GM23338 (cell line): ENCODE measurements at regions not wholly inside any gene's neighbourhood (a gene's known extent, or its start where the extent isn't known, plus 50 kb on each side); places are given as distances from the start of the nearest gene placed in this dataset.

Source experiments
- ATAC-seq: fragments of 200-7000 bp; cut with Tn5 transposase; 3 replicates; pipeline ENCODE4 v1.9.1; 2020
- DNase-seq: peaks from one replicate; pipeline ENCODE4 v3.0.0-alpha.2; 2015; ENCODE audit warnings: low spot score
- H2AFZ ChIP-seq: fragments of 200-600 bp; sonication (generic); 2 replicates; pipeline ENCODE4 v1.8.0; 2016; ENCODE audit warnings: antibody characterized with exemption, mild to moderate bottlenecking, moderate library complexity
- H3F3A ChIP-seq: fragments of 200-600 bp; sonication (generic); replicated peaks from 2 replicates; pipeline ENCODE4 v1.8.0; 2017; ENCODE audit warnings: antibody characterized with exemption, mixed run types, low read depth
- H3K27ac ChIP-seq: fragments of 200-600 bp; sonication (generic); 2 replicates; pipeline ENCODE4 v1.6.1; 2016; ENCODE audit warnings: low read depth
- H3K27me3 ChIP-seq: fragments of 200-600 bp; sonication (generic); 2 replicates; pipeline ENCODE4 v1.8.0; 2016; ENCODE audit warnings: mild to moderate bottlenecking, mixed run types, moderate library complexity; ENCODE audit not compliant: insufficient read depth
- H3K36me3 ChIP-seq: fragments of 200-600 bp; sonication (generic); 2 replicates; pipeline ENCODE4 v1.8.0; 2016; ENCODE audit warnings: mild to moderate bottlenecking; ENCODE audit not compliant: insufficient read depth
- H3K4me1 ChIP-seq: fragments of 200-600 bp; sonication (generic); 2 replicates; pipeline ENCODE4 v1.8.0; 2016; ENCODE audit warnings: mild to moderate bottlenecking, moderate library complexity; ENCODE audit not compliant: insufficient read depth
- H3K4me2 ChIP-seq: fragments of 200-600 bp; sonication (generic); 2 replicates; pipeline ENCODE4 v1.7.1; 2017; ENCODE audit warnings: mixed run types
- H3K4me3 ChIP-seq: fragments of 200-600 bp; sonication (generic); 2 replicates; pipeline ENCODE4 v1.6.1; 2016; ENCODE audit warnings: mixed run types
- H3K79me2 ChIP-seq: fragments of 200-600 bp; sonication (generic); replicated peaks from 2 replicates; pipeline ENCODE4 v1.8.0; 2017; ENCODE audit warnings: mild to moderate bottlenecking; ENCODE audit not compliant: insufficient read depth
- H3K9me2 ChIP-seq: fragments of 200-600 bp; sonication (generic); 2 replicates; pipeline ENCODE4 v1.8.0; 2017; ENCODE audit not compliant: insufficient read depth
- H4K20me1 ChIP-seq: fragments of 200-600 bp; sonication (generic); replicated peaks from 2 replicates; pipeline ENCODE4 v1.8.0; 2017; ENCODE audit warnings: mild to moderate bottlenecking; ENCODE audit not compliant: insufficient read depth
- H3K27ac Mint-ChIP-seq: 2 replicates; pipeline ENCODE4 v1.8.0; 2020; ENCODE audit warnings: inconsistent platforms, mild to moderate bottlenecking, moderate library complexity, mixed read lengths
- H3K27me3 Mint-ChIP-seq: 3 replicates; pipeline ENCODE4 v1.8.0; 2022; ENCODE audit warnings: low read depth, mild to moderate bottlenecking, moderate library complexity, mixed read lengths, inconsistent platforms; ENCODE audit not compliant: insufficient read depth, poor library complexity
- H3K36me3 Mint-ChIP-seq: 3 replicates; pipeline ENCODE4 v1.8.0; 2021; ENCODE audit warnings: low read depth, mild to moderate bottlenecking, inconsistent platforms, moderate library complexity, mixed read lengths
- H3K4me1 Mint-ChIP-seq: 3 replicates; pipeline ENCODE4 v1.8.0; 2020; ENCODE audit warnings: mild to moderate bottlenecking, inconsistent platforms, mixed read lengths
- H3K4me3 Mint-ChIP-seq: 3 replicates; pipeline ENCODE4 v1.8.0; 2021; ENCODE audit warnings: moderate library complexity, mild to moderate bottlenecking, inconsistent platforms, mixed read lengths
- H3K9me3 Mint-ChIP-seq: 3 replicates; pipeline ENCODE4 v1.8.0; 2020; ENCODE audit warnings: moderate library complexity, mild to moderate bottlenecking, inconsistent platforms, mixed read lengths
- CREB1 ChIP-seq: fragments of 250-450 bp; sonication (Bioruptor Pico); IDR thresholded peaks from 2 replicates; pipeline ENCODE4 v1.5.0; 2020; ENCODE audit warnings: low read depth, mild to moderate bottlenecking, moderate library complexity
- NANOG ChIP-seq: IDR thresholded peaks from 2 replicates; pipeline ENCODE4 v1.6.1; 2016; ENCODE audit warnings: antibody characterized with exemption, borderline replicate concordance
- POLR2AphosphoS5 ChIP-seq: IDR thresholded peaks from 2 replicates; pipeline ENCODE4 v1.6.1; 2016; ENCODE audit warnings: antibody characterized with exemption, low read depth
- REST ChIP-seq: IDR thresholded peaks from one replicate; pipeline ENCODE4 v1.6.1; 2018; ENCODE audit warnings: antibody characterized with exemption; ENCODE audit not compliant: unreplicated experiment
- STAT1 ChIP-seq: IDR thresholded peaks from one replicate; pipeline ENCODE4 v1.6.1; 2016; ENCODE audit warnings: antibody characterized with exemption; ENCODE audit not compliant: unreplicated experiment
- ZNF114 ChIP-seq: fragments of 250-450 bp; sonication (Bioruptor Pico); IDR thresholded peaks from 2 replicates; pipeline ENCODE4 v1.5.0; 2020; ENCODE audit warnings: mild to moderate bottlenecking, moderate library complexity
- ZNF462 ChIP-seq: fragments of 250-450 bp; sonication (Bioruptor Pico); IDR thresholded peaks from 2 replicates; pipeline ENCODE4 v1.5.0; 2020; ENCODE audit warnings: mild to moderate bottlenecking, moderate library complexity

- no peak for TF ChIP-seq ZNF462
- no peak for TF ChIP-seq ZNF114 (CRISPR knock-in tag)
- no peak for TF ChIP-seq STAT1
Measured at GRCh38 chr13:95433537-95433936, 119.0 kb upstream of the CLDN10 start (continued).

GRCh38 chr13:95434111-95434510 lies 118.4 kb upstream of the CLDN10 start:
- no peak overlapping the region for H2AFZ ChIP-seq
- TF ChIP-seq NANOG, result no peak
- no peak for TF ChIP-seq ZNF462
- no peak for TF ChIP-seq CREB1 (CRISPR knock-in tag)
- no peak for TF ChIP-seq REST
- TF ChIP-seq POLR2AphosphoS5, result no peak

More at GRCh38 chr13:95434111-95434510, 118.4 kb upstream of the CLDN10 start:
- Histone ChIP-seq H3K27me3 (no peaks in the 10 kb centered on the region), H3K36me3 (no peaks in the 10 kb centered on the region), H3F3A (no peaks in the 10 kb centered on the region), H3K4me2 (no peak overlapping the region), H4K20me1 (no peaks in the 10 kb centered on the region), H3K27ac (no peak overlapping the region), H3K4me1 (no peaks in the 10 kb centered on the region), H3K9me2 (no peaks in the 10 kb centered on the region), H3K4me3 (no peak overlapping the region), H3K79me2 (no peaks in the 10 kb centered on the region)
- no peak for DNase-seq
- H3K9me3 Mint-ChIP-seq, result no peaks in the 10 kb centered on the region
- H3K27ac Mint-ChIP-seq, result no peak overlapping the region
- no peaks in the 10 kb centered on the region for H3K27me3 Mint-ChIP-seq
- no peaks in the 10 kb centered on the region; the same call in 2 of the 3 replicates for H3K4me1 Mint-ChIP-seq
- ATAC-seq, result no peak
- H3K36me3 Mint-ChIP-seq, result no peaks in the 10 kb centered on the region
- H3K4me3 Mint-ChIP-seq, result no peak overlapping the region
